ENCODE measurements at regions not wholly inside any gene's neighbourhood (a gene's known extent, or its start where the extent isn't known, plus 50 kb on each side); places are given as distances from the start of the nearest gene placed in this dataset.

DNA sequence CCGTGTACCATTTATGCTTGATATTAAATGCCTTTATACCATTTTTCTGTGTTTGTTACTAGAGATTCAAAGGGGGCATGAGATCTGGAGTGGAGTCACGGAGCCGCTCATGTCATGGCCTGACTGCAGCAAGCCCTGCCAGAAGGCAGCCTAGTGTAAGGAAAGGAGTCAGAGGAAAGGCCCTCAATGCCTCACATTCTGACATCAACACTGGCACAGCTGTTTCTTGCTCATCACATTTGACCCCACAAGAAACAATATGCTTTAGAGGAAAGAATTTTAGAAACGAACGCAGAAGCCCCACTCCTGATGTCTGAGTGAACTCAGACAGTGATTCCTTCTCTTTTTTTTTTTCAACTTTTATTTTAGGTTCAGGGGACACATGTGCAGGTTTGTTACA is 322.4 kb upstream of the CPEB2 start:
- TF ChIP-seq CTCF (IDR thresholded peaks at IDR 0.05; ENCODE audit: low read depth, low read length, missing input control) (no peak), TAF1 (conservative IDR thresholded peaks at IDR 0.05) (no peak), SP1 (IDR thresholded peaks at IDR 0.05) (no peak), FOXA2 (IDR thresholded peaks at IDR 0.05) (no peak), YY1 (IDR thresholded peaks at IDR 0.05) (no peak)

All from liver (tissue), 3 donors.